Choroid plexus epithelial cell (primary cell): ENCODE measurements at regions not wholly inside any gene's neighbourhood (a gene's known extent, or its start where the extent isn't known, plus 50 kb on each side); places are given as distances from the start of the nearest gene placed in this dataset.

Experiments
- DNase-seq: peaks from one replicate; pipeline ENCODE4 v3.0.0-alpha.2; 2010; ENCODE audit warnings: low read depth
- H3K4me3 ChIP-seq: 2 replicates; pipeline ENCODE4 v1.5.1; 2011; ENCODE audit warnings: low read depth, mild to moderate bottlenecking, control low read depth, low read length, moderate library complexity
- CTCF ChIP-seq: conservative IDR thresholded peaks from 2 replicates; pipeline ENCODE4 v1.5.1; 2011; ENCODE audit warnings: low read depth, mild to moderate bottlenecking, control low read depth, inconsistent platforms, low read length, moderate library complexity

- no peak overlapping the region for H3K4me3 ChIP-seq
- TF ChIP-seq CTCF, result no peak
- no peak for DNase-seq
Observed at GRCh38 chr1:88191917-88192316, 492.2 kb upstream of the PKN2 start.

- DNase-seq, result no peak
- no peak overlapping the region for H3K4me3 ChIP-seq
- TF ChIP-seq CTCF, result no peak
Observed at GRCh38 chr1:88194542-88194941, 489.5 kb upstream of the PKN2 start.

DNA sequence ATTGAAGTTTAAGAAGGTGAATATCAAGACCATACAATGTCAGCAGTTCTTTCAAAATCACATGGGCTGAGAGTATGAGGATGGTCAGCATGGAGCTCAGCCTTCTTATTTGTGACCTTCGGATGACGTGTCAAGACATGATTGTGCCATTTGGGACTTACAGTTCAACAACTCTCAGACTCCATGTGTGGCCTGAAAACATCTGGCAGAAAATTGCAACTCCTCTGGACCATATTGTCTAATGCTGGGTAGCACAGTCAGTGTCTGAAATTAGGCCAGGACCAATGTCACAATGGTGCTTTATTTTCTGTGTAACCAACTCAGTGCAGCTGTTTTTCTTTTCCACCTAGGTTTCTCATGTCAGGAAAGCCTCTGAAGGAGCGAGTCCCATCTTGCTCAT, 483.5 kb upstream of the PKN2 start:
- no peak overlapping the region for H3K4me3 ChIP-seq
- no peak for TF ChIP-seq CTCF
- DNase-seq, result no peak

- TF ChIP-seq CTCF, result no peak
Observed at GRCh38 chr1:88204111-88204510, 480.0 kb upstream of the PKN2 start.

GRCh38 chr1:88204612-88205167, 479.4 kb upstream of the PKN2 start:
- DNase-seq, result no peak
- H3K4me3 ChIP-seq, result no peak overlapping the region
- no peak for TF ChIP-seq CTCF

More at GRCh38 chr1:88204111-88204510, 480.0 kb upstream of the PKN2 start:
- H3K4me3 ChIP-seq, result no peak overlapping the region
- DNase-seq, result no peak

DNA sequence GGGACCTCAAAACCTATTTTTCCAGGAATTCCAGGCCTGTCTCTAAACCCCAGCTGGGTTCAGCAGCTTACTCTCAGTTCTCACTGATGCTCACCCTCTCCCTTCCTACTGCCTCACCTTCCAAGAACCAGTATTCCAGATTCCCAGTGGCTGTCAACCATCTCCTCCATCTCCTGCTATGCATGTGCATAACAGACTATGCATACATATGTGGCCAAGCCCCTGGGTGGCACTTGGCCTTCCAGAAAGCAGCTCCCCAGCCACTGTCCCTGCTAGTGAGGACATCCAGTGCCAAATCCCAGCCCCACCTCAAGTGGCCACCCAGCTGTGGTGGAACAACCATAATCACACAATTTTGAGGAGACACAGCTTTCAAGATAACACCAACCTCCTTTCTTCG, 475.7 kb upstream of the PKN2 start:
- H3K4me3 ChIP-seq, result no peak overlapping the region
- no peak for TF ChIP-seq CTCF
- no peak for DNase-seq

- no peak for TF ChIP-seq CTCF
- no peak for DNase-seq
- H3K4me3 ChIP-seq, result no peak overlapping the region
Observed at GRCh38 chr1:88210103-88210787, 473.8 kb upstream of the PKN2 start.
